ENCODE measurements at regions not wholly inside any gene's neighbourhood (a gene's known extent, or its start where the extent isn't known, plus 50 kb on each side); places are given as distances from the start of the nearest gene placed in this dataset.
"Not testable (repeated sequence)": the region's sequence is repeated elsewhere in the genome, so short reads cannot be mapped to it uniquely, and the experiment has no call there.

DNA sequence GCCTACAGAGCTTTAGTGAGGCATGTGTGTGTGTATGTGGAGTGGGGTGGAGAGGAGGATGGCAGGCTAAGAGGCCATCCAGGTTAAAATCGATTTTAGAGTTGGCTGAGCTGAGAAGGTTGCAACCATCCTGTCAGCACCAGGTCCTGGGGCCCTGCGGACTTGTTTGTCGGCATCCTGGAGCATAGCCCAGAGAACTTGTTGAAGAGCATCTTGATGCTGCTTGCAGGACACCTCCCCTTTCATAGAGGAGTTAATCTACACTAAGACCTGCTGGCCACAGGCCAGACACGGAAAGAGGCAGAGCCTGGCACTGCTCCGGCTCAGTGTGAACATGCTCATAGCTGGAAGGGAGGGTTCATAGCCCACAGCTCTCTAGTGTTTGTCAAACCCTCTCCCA, 72.1 kb upstream of the RGPD5 start:
- DNase-seq = no peak
- peaks cover 0 to 6% (median 0%) of the 10 kb centered on the region in 8 donors for H3K9me3 ChIP-seq
- intact Hi-C loops (cut with DNase I; ENCODE audit: low total_unique reads) = no loop called here
- no peak overlapping the region for H3K4me3 ChIP-seq
- TF ChIP-seq POLR2AphosphoS5 (IDR thresholded peaks at IDR 0.05) (no peak), POLR2A (IDR thresholded peaks at IDR 0.05) (no peak)
- TF ChIP-seq, protein P1, sequence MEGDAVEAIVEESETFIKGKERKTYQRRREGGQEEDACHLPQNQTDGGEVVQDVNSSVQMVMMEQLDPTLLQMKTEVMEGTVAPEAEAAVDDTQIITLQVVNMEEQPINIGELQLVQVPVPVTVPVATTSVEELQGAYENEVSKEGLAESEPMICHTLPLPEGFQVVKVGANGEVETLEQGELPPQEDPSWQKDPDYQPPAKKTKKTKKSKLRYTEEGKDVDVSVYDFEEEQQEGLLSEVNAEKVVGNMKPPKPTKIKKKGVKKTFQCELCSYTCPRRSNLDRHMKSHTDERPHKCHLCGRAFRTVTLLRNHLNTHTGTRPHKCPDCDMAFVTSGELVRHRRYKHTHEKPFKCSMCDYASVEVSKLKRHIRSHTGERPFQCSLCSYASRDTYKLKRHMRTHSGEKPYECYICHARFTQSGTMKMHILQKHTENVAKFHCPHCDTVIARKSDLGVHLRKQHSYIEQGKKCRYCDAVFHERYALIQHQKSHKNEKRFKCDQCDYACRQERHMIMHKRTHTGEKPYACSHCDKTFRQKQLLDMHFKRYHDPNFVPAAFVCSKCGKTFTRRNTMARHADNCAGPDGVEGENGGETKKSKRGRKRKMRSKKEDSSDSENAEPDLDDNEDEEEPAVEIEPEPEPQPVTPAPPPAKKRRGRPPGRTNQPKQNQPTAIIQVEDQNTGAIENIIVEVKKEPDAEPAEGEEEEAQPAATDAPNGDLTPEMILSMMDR (IDR thresholded peaks at IDR 0.05 in 8 of 11, conservative IDR thresholded peaks at IDR 0.05 in 3 of 11) = no peak
- no peaks in the 10 kb centered on the region for H3K36me3 ChIP-seq
- no peaks in the 10 kb centered on the region for H3K4me1 ChIP-seq
- WGBS, 5 donors = 76 to 91% (median 83%) methylated on average over 4 to 5 of the region's 5 CpGs
- no peak overlapping the region for H3K27ac ChIP-seq
- peaks cover 0 to 7% (median 0%) of the 10 kb centered on the region in 7 donors for H3K27me3 ChIP-seq (replicated peaks in 1 of 7)

DNA sequence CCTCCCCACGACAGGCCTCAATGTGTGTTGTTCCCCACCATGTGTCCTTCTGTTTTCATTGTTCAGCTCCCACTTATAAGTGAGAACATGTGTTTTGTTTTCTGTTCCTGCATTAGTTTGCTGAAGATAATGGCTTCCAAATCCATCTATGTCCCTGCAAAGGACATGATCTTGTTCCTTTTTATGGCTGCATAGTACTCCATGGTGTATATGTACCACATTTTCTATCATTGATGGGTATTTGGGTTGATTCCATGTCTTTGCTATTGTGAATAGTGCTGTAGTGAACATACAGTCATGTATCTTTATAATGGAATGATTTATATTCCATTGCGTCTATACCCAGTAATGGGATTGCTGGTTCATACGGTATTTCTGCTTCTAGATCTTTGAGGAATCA, 71.5 kb upstream of the RGPD5 start:
- H3K36me3 ChIP-seq; intact Hi-C loops (cut with DNase I; ENCODE audit: low total_unique reads); H3K4me3 ChIP-seq; H3K4me1 ChIP-seq; H3K27me3 ChIP-seq (replicated peaks in 1 of 7); H3K27ac ChIP-seq; DNase-seq; H3K9me3 ChIP-seq: not testable (repeated sequence)
- WGBS, 5 donors = 89 to 93% (median 90%) methylated on average over 3 of the region's 3 CpGs

DNA sequence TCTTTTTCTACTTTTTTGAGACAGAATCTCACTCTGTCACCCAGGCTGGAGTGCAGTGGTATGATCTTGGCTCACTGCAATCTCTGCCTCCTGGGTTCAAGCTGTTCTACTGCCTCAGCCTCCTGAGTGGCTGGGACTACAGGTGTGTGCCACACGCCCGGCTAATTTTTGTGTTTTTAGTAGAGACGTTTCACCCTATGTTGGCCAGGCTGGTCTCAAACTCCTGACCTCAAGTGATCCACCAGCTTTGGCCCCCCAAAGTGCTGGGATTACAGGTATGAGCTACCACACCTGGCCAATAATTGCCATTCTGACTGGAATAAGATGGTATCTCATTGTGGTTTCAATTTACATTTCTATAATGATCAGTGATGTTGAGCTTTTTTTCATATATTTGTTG, 71.0 kb upstream of the RGPD5 start:
- H3K4me1 ChIP-seq; H3K36me3 ChIP-seq; DNase-seq; H3K27me3 ChIP-seq (replicated peaks in 1 of 7); H3K27ac ChIP-seq; H3K4me3 ChIP-seq; intact Hi-C loops (cut with DNase I; ENCODE audit: low total_unique reads): not testable (repeated sequence)
- peaks cover 0 to 12% (median 0%) of the 10 kb centered on the region in 8 donors for H3K9me3 ChIP-seq
- WGBS, 5 donors = 91 to 100% (median 95%) methylated on average over 3 of the region's 3 CpGs

DNA sequence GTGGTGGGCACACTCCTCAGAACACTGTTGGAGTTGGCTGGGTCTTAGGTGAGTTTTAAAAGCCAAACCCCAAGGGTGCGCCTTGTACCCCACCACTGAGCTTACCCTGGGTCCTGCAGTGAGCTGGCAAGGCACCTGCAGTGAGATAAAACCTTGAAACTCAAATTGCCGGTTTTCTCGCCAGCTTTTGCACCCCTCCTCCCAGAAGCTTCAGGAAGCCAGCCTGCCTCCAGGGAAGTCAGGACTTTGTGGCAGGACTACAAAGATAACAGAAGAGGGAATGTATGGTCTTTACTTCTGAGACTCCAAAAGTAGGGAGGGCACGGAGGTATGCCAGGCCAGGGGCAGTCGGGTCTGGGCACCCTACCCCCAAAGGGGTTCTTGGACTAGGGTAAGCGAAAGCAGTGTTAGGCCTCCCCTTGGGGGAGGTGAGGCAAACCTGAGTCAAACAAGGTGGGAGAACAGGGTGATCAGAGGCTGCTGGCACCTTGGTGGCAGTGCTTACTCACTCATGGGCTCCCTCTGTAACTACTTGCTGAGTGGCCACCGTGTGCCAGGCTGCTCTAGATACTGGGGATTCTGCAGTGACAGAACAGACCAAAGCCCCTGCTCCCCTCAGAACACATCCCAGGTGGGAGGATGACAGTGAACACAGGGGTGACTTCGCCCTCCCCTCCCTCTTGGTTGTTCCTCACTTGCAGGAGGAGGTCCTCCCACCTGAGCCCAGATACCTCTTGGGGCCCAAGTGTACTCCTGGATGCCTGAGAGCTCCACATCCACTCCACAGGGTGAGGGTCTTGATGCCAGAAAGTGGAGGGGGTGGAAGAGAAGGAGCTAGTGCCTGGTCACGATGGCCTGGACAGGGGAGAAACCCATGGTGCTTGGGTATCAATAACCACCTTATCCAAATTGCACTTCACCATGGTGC, 69.3 kb upstream of the RGPD5 start:
- DNase-seq = peak; percentile 14
- peaks cover 0 to 12% (median 0%) of the 10 kb centered on the region in 8 donors for H3K9me3 ChIP-seq
- H3K27me3 ChIP-seq (replicated peaks in 1 of 7) = peaks cover 0 to 7% (median 0%) of the 10 kb centered on the region in 7 donors
- H3K4me1 ChIP-seq = no peaks in the 10 kb centered on the region
- TF ChIP-seq, protein P1 (IDR thresholded peaks at IDR 0.05 in 8 of 11, conservative IDR thresholded peaks at IDR 0.05 in 3 of 11) = no peak
- TF ChIP-seq POLR2A (IDR thresholded peaks at IDR 0.05) (no peak), POLR2AphosphoS5 (IDR thresholded peaks at IDR 0.05) (no peak)
- 86 to 91% (median 88%) methylated on average over 8 to 9 of the region's 9 CpGs for WGBS, 5 donors
- H3K4me3 ChIP-seq = no peak overlapping the region
- intact Hi-C loops (cut with DNase I; ENCODE audit: low total_unique reads) = no loop called here
- H3K36me3 ChIP-seq = no peaks in the 10 kb centered on the region
- no peak overlapping the region for H3K27ac ChIP-seq

DNA sequence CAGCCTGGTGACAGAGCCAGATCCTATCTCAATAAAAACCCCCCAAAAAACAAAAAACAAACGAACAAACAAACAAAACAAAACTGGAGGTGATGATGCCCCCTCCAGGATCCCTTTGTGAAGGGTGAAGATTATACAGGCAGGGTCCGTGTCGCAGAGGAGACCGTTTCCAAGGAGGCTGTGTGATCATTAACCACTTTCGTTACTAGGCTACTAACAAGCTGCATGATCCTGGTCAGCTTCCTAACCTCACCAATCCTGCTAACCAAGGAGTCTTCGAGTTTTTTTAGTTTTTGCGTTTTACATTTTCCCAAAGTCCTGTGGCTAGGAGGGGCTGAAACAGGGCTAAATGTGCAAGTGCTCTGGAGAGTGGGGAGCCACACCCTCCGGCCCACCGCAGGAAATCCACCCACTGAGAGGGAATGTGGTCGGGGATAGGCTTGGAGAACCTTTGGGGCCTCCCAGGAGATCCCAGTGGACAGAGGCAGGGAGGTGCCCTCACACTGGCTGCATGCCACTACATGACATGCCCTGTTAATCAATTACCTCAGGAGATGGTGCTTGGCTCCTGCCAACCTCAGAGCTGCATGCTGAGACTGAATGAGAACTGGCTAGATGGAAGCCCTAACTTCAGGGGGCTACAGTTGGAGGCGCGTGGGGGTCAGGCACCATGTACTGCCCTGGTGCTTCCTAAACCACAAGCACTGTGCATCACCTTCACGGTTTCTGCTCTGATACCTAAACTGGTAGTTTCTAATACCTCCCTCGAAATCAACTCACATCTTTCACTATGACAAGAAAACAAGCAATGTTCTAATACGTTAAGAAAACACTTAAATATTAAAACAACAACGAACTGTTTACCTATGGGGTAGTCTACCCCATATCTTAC, 67.5 kb upstream of the RGPD5 start:
- H3K9me3 ChIP-seq = peaks cover 0 to 12% (median 0%) of the 10 kb centered on the region in 8 donors
- 84 to 92% (median 88%) methylated on average over 16 of the region's 16 CpGs for WGBS, 5 donors
- H3K27me3 ChIP-seq (replicated peaks in 1 of 7) = peaks cover 0 to 7% (median 0%) of the 10 kb centered on the region in 7 donors
- H3K4me3 ChIP-seq = no peak overlapping the region
- no peaks in the 10 kb centered on the region for H3K4me1 ChIP-seq
- no peak for TF ChIP-seq POLR2AphosphoS5 (IDR thresholded peaks at IDR 0.05)
- TF ChIP-seq, protein P1 (IDR thresholded peaks at IDR 0.05 in 8 of 11, conservative IDR thresholded peaks at IDR 0.05 in 3 of 11) = no peak
- TF ChIP-seq POLR2A (IDR thresholded peaks at IDR 0.05) = no peak
- no peak overlapping the region for H3K27ac ChIP-seq
- no peak for DNase-seq
- no peaks in the 10 kb centered on the region for H3K36me3 ChIP-seq
- intact Hi-C loops (cut with DNase I; ENCODE audit: low total_unique reads) = no loop called here
